Astrocyte of the spinal cord (primary cell): ENCODE measurements at regions not wholly inside any gene's neighbourhood (a gene's known extent, or its start where the extent isn't known, plus 50 kb on each side); places are given as distances from the start of the nearest gene placed in this dataset.

Experiments used
- DNase-seq: peaks from one replicate; pipeline ENCODE4 v3.0.0; 2011; ENCODE audit warnings: low read depth, low spot score
- H3K4me3 ChIP-seq: 2 replicates; pipeline ENCODE4 v1.5.1; 2011; ENCODE audit warnings: low read depth, mild to moderate bottlenecking, low read length, moderate library complexity
- in situ Hi-C: cut with HindIII; loops from 2 replicates; pipeline ENCODE4 v1.10.0; 2017; ENCODE audit warnings: low sequenced_read_pairs
- TF ChIP-seq, protein P1 (sequence below): IDR thresholded peaks from 2 replicates; pipeline ENCODE4 v1.5.1; 2012; ENCODE audit warnings: low read depth, mild to moderate bottlenecking, low read length, inconsistent platforms

DNA sequence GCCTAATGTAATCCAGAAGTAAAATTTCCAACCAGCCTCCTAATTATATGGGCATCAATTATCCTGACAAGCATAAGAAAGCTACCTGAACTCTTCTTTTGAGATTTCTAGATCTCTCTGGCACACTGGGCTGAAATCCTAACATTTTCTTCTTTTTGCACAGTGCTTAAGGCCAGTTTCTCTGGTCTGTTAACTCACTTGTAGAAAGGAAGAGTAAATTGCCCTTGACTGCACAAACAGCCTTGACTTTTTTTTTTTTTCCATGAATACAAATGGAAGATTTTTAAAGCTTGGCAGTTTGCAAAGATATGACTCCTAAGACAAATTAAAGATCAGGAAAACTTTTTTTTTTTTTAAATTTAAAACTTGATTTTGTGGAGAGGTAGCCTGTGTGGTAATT is 291.2 kb upstream of the MON1B start:
- no peak overlapping the region for H3K4me3 ChIP-seq
- in situ Hi-C loops, result no loop called here
- no peak for DNase-seq
- TF ChIP-seq, protein P1, sequence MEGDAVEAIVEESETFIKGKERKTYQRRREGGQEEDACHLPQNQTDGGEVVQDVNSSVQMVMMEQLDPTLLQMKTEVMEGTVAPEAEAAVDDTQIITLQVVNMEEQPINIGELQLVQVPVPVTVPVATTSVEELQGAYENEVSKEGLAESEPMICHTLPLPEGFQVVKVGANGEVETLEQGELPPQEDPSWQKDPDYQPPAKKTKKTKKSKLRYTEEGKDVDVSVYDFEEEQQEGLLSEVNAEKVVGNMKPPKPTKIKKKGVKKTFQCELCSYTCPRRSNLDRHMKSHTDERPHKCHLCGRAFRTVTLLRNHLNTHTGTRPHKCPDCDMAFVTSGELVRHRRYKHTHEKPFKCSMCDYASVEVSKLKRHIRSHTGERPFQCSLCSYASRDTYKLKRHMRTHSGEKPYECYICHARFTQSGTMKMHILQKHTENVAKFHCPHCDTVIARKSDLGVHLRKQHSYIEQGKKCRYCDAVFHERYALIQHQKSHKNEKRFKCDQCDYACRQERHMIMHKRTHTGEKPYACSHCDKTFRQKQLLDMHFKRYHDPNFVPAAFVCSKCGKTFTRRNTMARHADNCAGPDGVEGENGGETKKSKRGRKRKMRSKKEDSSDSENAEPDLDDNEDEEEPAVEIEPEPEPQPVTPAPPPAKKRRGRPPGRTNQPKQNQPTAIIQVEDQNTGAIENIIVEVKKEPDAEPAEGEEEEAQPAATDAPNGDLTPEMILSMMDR, result no peak

DNA sequence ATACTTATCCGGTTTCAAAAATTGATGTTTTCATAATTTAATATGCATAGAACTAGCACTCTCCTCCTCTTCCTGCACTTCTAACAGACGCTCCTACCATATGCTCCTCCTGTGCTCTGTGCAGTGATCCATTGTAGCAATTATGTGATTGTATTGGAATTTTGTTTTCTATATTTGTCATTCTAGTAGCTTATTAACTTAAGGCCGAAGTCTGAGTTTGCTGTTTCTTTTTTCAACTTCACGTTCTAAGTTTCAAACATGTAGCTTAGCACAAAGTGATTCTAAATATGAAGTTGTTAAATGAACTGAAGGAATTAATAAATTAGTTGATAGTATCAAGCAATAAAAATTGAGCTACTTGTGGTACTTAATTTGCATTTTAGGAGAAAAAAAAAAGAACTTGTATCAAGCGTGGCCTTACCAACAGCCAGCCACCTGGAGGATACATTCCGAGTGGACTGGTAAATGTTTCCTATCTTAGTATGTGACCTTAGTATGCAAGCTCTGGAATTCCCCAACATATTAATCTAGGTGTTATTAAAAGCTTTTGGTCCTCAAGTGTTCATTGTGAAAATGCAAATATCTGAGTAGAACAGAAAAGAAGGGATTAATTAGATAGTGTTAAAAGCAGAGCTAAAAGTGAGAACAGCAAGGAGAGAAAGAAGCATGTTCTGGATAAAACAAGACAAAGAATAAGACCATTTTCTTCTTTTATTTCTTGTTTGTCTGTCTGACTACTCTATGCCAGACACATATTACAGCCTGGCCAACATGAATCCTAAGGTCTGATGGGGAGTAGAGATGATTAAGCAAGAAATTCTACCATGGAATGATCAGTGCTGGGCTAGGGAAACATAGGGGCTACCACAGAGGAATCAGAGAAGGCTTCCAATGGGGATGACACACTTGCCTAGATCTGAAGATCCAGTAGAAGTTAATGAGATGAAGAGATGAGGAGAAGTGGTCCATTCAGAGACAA is 290.4 kb upstream of the MON1B start:
- TF ChIP-seq, protein P1, result no peak
- no peak for DNase-seq
- no peak overlapping the region for H3K4me3 ChIP-seq
- in situ Hi-C loops, result no loop called here

DNA sequence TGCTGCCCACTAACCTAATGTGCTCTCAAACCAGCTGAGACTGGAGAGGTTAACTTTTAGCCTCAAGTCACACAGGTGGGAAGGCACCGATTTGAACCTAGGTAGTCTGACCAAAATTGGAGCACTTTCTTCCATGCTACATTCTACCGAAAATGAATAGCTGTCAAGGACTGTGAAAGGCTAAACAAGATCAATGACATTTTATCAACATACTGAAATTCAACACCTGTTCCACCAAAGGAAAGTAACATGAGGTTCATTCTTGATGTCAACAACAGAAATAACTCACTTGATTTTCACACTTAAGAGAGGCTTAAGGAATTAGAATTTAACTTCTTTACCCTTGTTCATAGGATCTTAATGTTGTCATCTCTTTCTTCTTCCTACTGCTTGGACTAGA is 284.4 kb upstream of the MON1B start:
- DNase-seq, result no peak
- H3K4me3 ChIP-seq, result no peak overlapping the region
- in situ Hi-C loops, result no loop called here
- TF ChIP-seq, protein P1, result no peak

DNA sequence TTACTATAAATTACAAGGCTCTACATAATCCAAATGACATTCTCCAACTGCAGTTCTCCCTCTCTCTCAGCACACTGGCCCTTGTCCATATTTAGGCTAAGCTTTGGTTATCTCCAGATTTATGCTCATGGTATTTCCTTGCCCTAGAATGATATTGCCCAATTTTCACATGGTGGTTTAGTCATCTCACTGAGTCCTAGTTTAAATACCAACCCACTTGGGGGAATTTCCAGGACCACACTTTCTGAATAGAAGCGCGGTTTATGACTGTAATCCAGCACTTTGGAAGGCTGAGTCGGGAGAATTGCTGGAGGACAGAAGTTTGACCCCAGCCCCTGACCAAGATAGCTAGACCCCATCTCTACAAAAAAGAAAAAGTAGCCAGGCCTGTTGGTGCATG is 280.1 kb upstream of the MON1B start:
- in situ Hi-C loops, result no loop called here
- DNase-seq, result peak; percentile 29
- no peak overlapping the region for H3K4me3 ChIP-seq
- TF ChIP-seq, protein P1, result no peak

DNA sequence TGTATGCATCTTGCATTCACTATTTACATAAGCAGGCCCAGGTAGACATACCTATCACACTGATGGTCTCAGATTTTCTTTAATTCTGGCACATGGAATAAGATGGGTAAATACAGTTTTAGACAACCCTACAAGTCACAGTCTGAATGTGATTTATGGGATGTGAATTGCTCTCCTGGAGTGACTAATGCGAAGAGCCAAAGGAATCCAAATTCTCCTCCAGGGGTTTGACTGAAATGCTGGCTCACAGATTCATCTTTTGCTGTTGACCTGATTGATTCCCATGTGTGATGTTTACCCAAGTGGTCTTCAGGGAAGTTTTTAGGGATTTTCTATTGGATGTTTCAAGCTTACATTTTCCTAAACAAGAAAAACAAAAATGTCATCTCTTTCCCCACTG is 277.9 kb upstream of the MON1B start:
- no peak overlapping the region for H3K4me3 ChIP-seq
- in situ Hi-C loops, result no loop called here
- no peak for DNase-seq
- TF ChIP-seq, protein P1, result no peak

DNA sequence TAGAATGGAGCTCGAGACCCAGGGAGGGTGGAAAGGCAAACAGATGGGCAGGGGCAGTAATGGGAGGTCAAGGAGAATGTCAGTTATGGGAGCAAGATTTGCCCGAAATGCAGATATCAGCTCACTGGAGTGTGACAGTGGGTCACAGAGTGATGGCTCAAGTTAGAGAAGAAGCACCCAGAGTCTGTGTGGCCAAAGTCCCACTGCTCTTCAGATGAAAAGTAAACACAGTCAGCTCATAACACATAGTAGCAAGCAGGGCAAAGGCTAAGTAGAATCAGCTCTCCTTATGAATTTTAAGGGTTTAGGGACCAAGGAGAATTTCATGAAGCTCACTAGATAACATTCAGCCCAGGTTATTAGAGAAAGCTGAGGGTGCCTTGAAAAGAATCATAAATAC is 264.9 kb upstream of the MON1B start:
- TF ChIP-seq, protein P1, result no peak
- no peak for DNase-seq
- in situ Hi-C loops, result no loop called here
- no peak overlapping the region for H3K4me3 ChIP-seq
